IMR-90 (cell line): ENCODE measurements at regions not wholly inside any gene's neighbourhood (a gene's known extent, or its start where the extent isn't known, plus 50 kb on each side); places are given as distances from the start of the nearest gene placed in this dataset.

Experiments used
- ATAC-seq: fragments of 200-7000 bp; cut with Tn5 transposase; 2 replicates; pipeline ENCODE4 v1.9.1; 2020; ENCODE audit warnings: low read depth, mild to moderate bottlenecking, moderate library complexity
- BruUV-seq: library from RNA; stranded (reverse); fragments of 400-500 nt; replicated peaks from 2 replicates; lab custom pipeline; 2021; lab: Mats Ljungman, UMichigan
- CTCF ChIA-PET: fragments of 300-600 bp; formaldehyde crosslinking; extraction: SDS; loops from one replicate; lab custom pipeline; 2021; ENCODE audit warnings: antibody characterized with exemption; lab: Yijun Ruan, JAX
- POLR2A ChIA-PET: fragments of 300-600 bp; sonication (Branson Sonifier 250); formaldehyde crosslinking; loops from one replicate; lab custom pipeline; 2022; ENCODE audit warnings: antibody characterized with exemption; ENCODE audit not compliant: unreplicated experiment; lab: Charles Lee
- DNase-seq: peaks from one replicate; pipeline ENCODE4 v3.0.0; 2013
- H2AFZ ChIP-seq: replicated peaks from 2 replicates; pipeline ENCODE3; 2013; ENCODE audit warnings: low read length, mild to moderate bottlenecking; ENCODE audit not compliant: poor library complexity
- H2AK5ac ChIP-seq: 2 replicates; pipeline ENCODE4 v1.6.1; 2013; ENCODE audit warnings: low read depth, low read length, inconsistent platforms
- H2AK9ac ChIP-seq: replicated peaks from 2 replicates; pipeline ENCODE3; 2013; ENCODE audit warnings: mild to moderate bottlenecking, low read depth, low read length, moderate library complexity; ENCODE audit not compliant: poor library complexity
- H2BK120ac ChIP-seq: 2 replicates; pipeline ENCODE4 v1.6.1; 2013; ENCODE audit warnings: low read depth, low read length, inconsistent platforms
- H2BK15ac ChIP-seq: 3 replicates; pipeline ENCODE4 v1.6.1; 2013; ENCODE audit warnings: low read depth, low read length, inconsistent platforms
- H2BK20ac ChIP-seq: 2 replicates; pipeline ENCODE4 v1.6.1; 2013; ENCODE audit warnings: low read depth, mild to moderate bottlenecking, inconsistent platforms, low read length, moderate library complexity
- H2BK5ac ChIP-seq: 2 replicates; pipeline ENCODE4 v1.6.1; 2013; ENCODE audit warnings: mild to moderate bottlenecking, low read depth, low read length, inconsistent platforms; ENCODE audit not compliant: poor library complexity, severe bottlenecking
- H3K14ac ChIP-seq: replicated peaks from 2 replicates; pipeline ENCODE4 v1.6.1; 2013; ENCODE audit warnings: low read depth, low read length, inconsistent platforms
- H3K18ac ChIP-seq: 2 replicates; pipeline ENCODE4 v1.6.1; 2013; ENCODE audit warnings: low read depth, low read length, control low read depth
- H3K23ac ChIP-seq: 2 replicates; pipeline ENCODE4 v1.6.1; 2013; ENCODE audit warnings: low read depth, low read length, inconsistent platforms
- H3K27ac ChIP-seq: 2 replicates; pipeline ENCODE4 v1.5.1; 2013; ENCODE audit warnings: mild to moderate bottlenecking, control low read depth, low read length; ENCODE audit not compliant: insufficient read depth
- H3K27me3 ChIP-seq: 2 replicates; pipeline ENCODE4 v1.6.1; 2013; ENCODE audit warnings: low read length; ENCODE audit not compliant: control insufficient read depth, insufficient read depth
- H3K36me3 ChIP-seq: 2 replicates; pipeline ENCODE4 v1.6.1; 2013; ENCODE audit warnings: low read length, mixed read lengths; ENCODE audit not compliant: control insufficient read depth, insufficient read depth
- H3K4ac ChIP-seq: 2 replicates; pipeline ENCODE4 v1.6.1; 2013; ENCODE audit warnings: low read depth, low read length, inconsistent platforms
- H3K4me1 ChIP-seq: 2 replicates; pipeline ENCODE4 v1.6.1; 2013; ENCODE audit warnings: low read length, mixed read lengths; ENCODE audit not compliant: control insufficient read depth, insufficient read depth
- H3K4me2 ChIP-seq: 2 replicates; pipeline ENCODE4 v1.6.1; 2013; ENCODE audit warnings: low read depth, mild to moderate bottlenecking, control low read depth, low read length, moderate library complexity
- H3K4me3 ChIP-seq: 2 replicates; pipeline ENCODE4 v1.5.1; 2013; ENCODE audit warnings: low read depth, mild to moderate bottlenecking, control low read depth, low read length, moderate library complexity; ENCODE audit not compliant: insufficient read depth
- H3K56ac ChIP-seq: 2 replicates; pipeline ENCODE4 v1.6.1; 2013; ENCODE audit warnings: low read length, inconsistent platforms; ENCODE audit not compliant: insufficient read depth; ENCODE audit errors: extremely low read depth
- H3K79me1 ChIP-seq, 2 experiments: 2 replicates each; pipeline ENCODE4 v1.6.1; 2013; ENCODE audit warnings: low read length in 2 of 2, inconsistent platforms in 1 of 2, low read depth in 1 of 2
- H3K9ac ChIP-seq: 2 replicates; pipeline ENCODE4 v1.6.1; 2013; ENCODE audit warnings: low read depth, low read length, control low read depth
- H3K9me1 ChIP-seq: 2 replicates; pipeline ENCODE4 v1.6.1; 2013; ENCODE audit warnings: low read length, inconsistent platforms; ENCODE audit not compliant: insufficient read depth
- H3K9me3 ChIP-seq: 2 replicates; pipeline ENCODE4 v1.6.1; 2013; ENCODE audit warnings: low read length; ENCODE audit not compliant: control insufficient read depth, insufficient read depth
- H4K20me1 ChIP-seq: 2 replicates; pipeline ENCODE4 v1.6.1; 2013; ENCODE audit warnings: low read length, inconsistent platforms; ENCODE audit not compliant: insufficient read depth
- H4K5ac ChIP-seq: 2 replicates; pipeline ENCODE4 v1.6.1; 2013; ENCODE audit warnings: mild to moderate bottlenecking, low read depth, low read length, control low read depth
- H4K8ac ChIP-seq, 2 experiments: 2 replicates each; pipeline ENCODE4 v1.6.1; 2013; ENCODE audit warnings: low read depth in 2 of 2, low read length in 2 of 2, control low read depth in 1 of 2, inconsistent platforms in 1 of 2
- H4K91ac ChIP-seq: 2 replicates; pipeline ENCODE4 v1.6.1; 2013; ENCODE audit warnings: low read depth, low read length, inconsistent platforms; ENCODE audit not compliant: insufficient read depth
- CEBPB ChIP-seq: IDR thresholded peaks from 2 replicates; pipeline ENCODE4 v1.6.1; 2012; ENCODE audit warnings: low read depth, low read length, improper control_type of control experiment
- ELK1 ChIP-seq: fragments of 150-350 bp; IDR thresholded peaks from 2 replicates; pipeline ENCODE4 v1.6.1; 2016; ENCODE audit warnings: low read depth, mild to moderate bottlenecking, low read length, moderate library complexity, borderline replicate concordance
- USF2 ChIP-seq: fragments of 150-350 bp; IDR thresholded peaks from 2 replicates; pipeline ENCODE4 v1.6.1; 2017; ENCODE audit warnings: mild to moderate bottlenecking, antibody characterized with exemption, low read length, low read depth
- WGBS, 2 experiments: methylation state at CpG; one replicate each; pipeline versions ENCODE4 v1.1.5 to v1.1.7; 2013; ENCODE audit warnings: missing lambda C conversion rate in 2 of 2; ENCODE audit not compliant: insufficient read length in 1 of 2; ENCODE audit errors: extremely low coverage in 2 of 2; 5-methylcytosine and 5-hydroxymethylcytosine counted together
- dilution Hi-C: fragments of 300-500 bp; cut with HindIII; formaldehyde crosslinking; loops from one replicate; pipeline ENCODE4 v1.14.3; 2018; ENCODE audit warnings: low sequenced_read_pairs; ENCODE audit not compliant: unreplicated experiment
- in situ Hi-C: fragments of 300-500 bp; cut with MboI; formaldehyde crosslinking; loops from 3 replicates; pipeline ENCODE4 v1.14.3; 2019; ENCODE audit warnings: low sequenced_read_pairs, inconsistent platforms, mixed read lengths
- intact Hi-C: fragments of 100-400 bp; cut with micrococcal nuclease; formaldehyde crosslinking; loops from 2 replicates; pipeline ENCODE4 v1.10.0; 2022

GRCh38 chr5:167855818-167856217, 435.6 kb upstream of the WWC1 start:
- H3K79me1 ChIP-seq = no peaks in the 10 kb centered on the region
- no peaks in the 10 kb centered on the region; the same call in 1 of the 2 replicates for H3K27me3 ChIP-seq
- no peak overlapping the region for H3K4me2 ChIP-seq
- H2BK20ac ChIP-seq = no peak overlapping the region
- H2BK5ac ChIP-seq = no peak overlapping the region
- no peak overlapping the region for H4K91ac ChIP-seq
- TF ChIP-seq ELK1 (no peak), USF2 (no peak), CEBPB (no peak)
- H4K8ac ChIP-seq = no peak overlapping the region
- H3K4ac ChIP-seq = no peak overlapping the region
- no peak for DNase-seq
- H4K5ac ChIP-seq = no peak overlapping the region
- no CpG with 5 or more reads among the region's 3 CpGs for WGBS, 2 experiments
- intact Hi-C loops (no loop called here), in situ Hi-C loops (no loop called here), dilution Hi-C loops (no loop called here)
- H3K14ac ChIP-seq = no peak overlapping the region
- no peaks in the 10 kb centered on the region for H3K9me1 ChIP-seq
- H3K27ac ChIP-seq = no peak overlapping the region
- H3K36me3 ChIP-seq = no peaks in the 10 kb centered on the region
- CTCF ChIA-PET = interaction anchor here (1.0 kb wide), 1 partner anchor 18 kb away, joined by 3 read pairs; no protein-coding TSS in a partner anchor
- no peak overlapping the region for H3K9ac ChIP-seq
- H3K23ac ChIP-seq = no peak overlapping the region
- no peaks in the 10 kb centered on the region for H3K9me3 ChIP-seq
- POLR2A ChIA-PET = no interaction called here
- no peak overlapping the region for H2AK5ac ChIP-seq
- H3K18ac ChIP-seq = no peak overlapping the region
- no peaks in the 10 kb centered on the region for H3K4me1 ChIP-seq
- H3K56ac ChIP-seq = no peak overlapping the region
- no peak overlapping the region for H2AK9ac ChIP-seq
- H2AFZ ChIP-seq = no peak overlapping the region
- H2BK120ac ChIP-seq = no peak overlapping the region
- ATAC-seq = no peak
- no TSS peak for BruUV-seq
- no peak overlapping the region for H3K4me3 ChIP-seq
- no peaks in the 10 kb centered on the region for H4K20me1 ChIP-seq
- no peak overlapping the region for H2BK15ac ChIP-seq
